HG03342 (cell line): ENCODE measurements at regions not wholly inside any gene's neighbourhood (a gene's known extent, or its start where the extent isn't known, plus 50 kb on each side); places are given as distances from the start of the nearest gene placed in this dataset.
"Not testable (repeated sequence)": the region's sequence is repeated elsewhere in the genome, so short reads cannot be mapped to it uniquely, and the experiment has no call there.

Source experiments
- ATAC-seq: cut with Tn5 transposase; IDR thresholded peaks from one replicate; pipeline ENCODE4 v1.9.1; 2021; ENCODE audit warnings: mild to moderate bottlenecking, moderate library complexity; ENCODE audit not compliant: unreplicated experiment

- ATAC-seq, result no peak
Measured at GRCh38 chr3:36175916-36176461, 204.3 kb upstream of the STAC start.

- ATAC-seq, result no peak
Measured at GRCh38 chr3:36178018-36178417, 202.3 kb upstream of the STAC start.

GRCh38 chr3:36182024-36182423 is 198.3 kb upstream of the STAC start:
- ATAC-seq, result no peak

- not testable (repeated sequence) for ATAC-seq
Measured at GRCh38 chr3:36187197-36187596, 193.1 kb upstream of the STAC start.

- no peak for ATAC-seq
Measured at GRCh38 chr3:36192901-36193300, 187.4 kb upstream of the STAC start.

- ATAC-seq, result no peak
Measured at GRCh38 chr3:36193448-36193847, 186.9 kb upstream of the STAC start.

GRCh38 chr3:36196058-36196457 is 184.2 kb upstream of the STAC start:
- ATAC-seq, result no peak

- ATAC-seq, result no peak
Measured at GRCh38 chr3:36197151-36197550, 183.2 kb upstream of the STAC start.

- no peak for ATAC-seq
Measured at GRCh38 chr3:36201546-36201945, 178.8 kb upstream of the STAC start.

GRCh38 chr3:36206956-36207580 is 173.2 kb upstream of the STAC start:
- no peak for ATAC-seq

- ATAC-seq, result no peak
Measured at GRCh38 chr3:36210840-36211651, 169.3 kb upstream of the STAC start.

GRCh38 chr3:36211652-36211999 is 168.7 kb upstream of the STAC start:
- no peak for ATAC-seq

GRCh38 chr3:36212251-36212650 is 168.1 kb upstream of the STAC start:
- ATAC-seq, result no peak

GRCh38 chr3:36214460-36214859 is 165.8 kb upstream of the STAC start:
- no peak for ATAC-seq

GRCh38 chr3:36215241-36215640 is 165.1 kb upstream of the STAC start:
- no peak for ATAC-seq

GRCh38 chr3:36219398-36219797 is 160.9 kb upstream of the STAC start:
- no peak for ATAC-seq

- no peak for ATAC-seq
Measured at GRCh38 chr3:36220173-36220572, 160.1 kb upstream of the STAC start.

- ATAC-seq, result no peak
Measured at GRCh38 chr3:36221975-36222374, 158.3 kb upstream of the STAC start.

GRCh38 chr3:36227980-36228379 is 152.3 kb upstream of the STAC start:
- no peak for ATAC-seq

GRCh38 chr3:36229496-36229895 is 150.8 kb upstream of the STAC start:
- ATAC-seq, result no peak

GRCh38 chr3:36232797-36233489 is 147.4 kb upstream of the STAC start:
- no peak for ATAC-seq

- ATAC-seq, result no peak
Measured at GRCh38 chr3:36244728-36245127, 135.6 kb upstream of the STAC start.
